GM21360 (cell line): ENCODE measurements at regions not wholly inside any gene's neighbourhood (a gene's known extent, or its start where the extent isn't known, plus 50 kb on each side); places are given as distances from the start of the nearest gene placed in this dataset.

Source experiments
- ATAC-seq: cut with Tn5 transposase; IDR thresholded peaks from one replicate; pipeline ENCODE4 v1.9.1; 2021; ENCODE audit warnings: mild to moderate bottlenecking, moderate library complexity; ENCODE audit not compliant: unreplicated experiment

GRCh38 chr14:27075503-27075902 is 477.7 kb upstream of the NOVA1 start:
- no peak for ATAC-seq

- no peak for ATAC-seq
These were observed 479.4 kb upstream of the NOVA1 start for GRCh38 chr14:27077214-27077613.

GRCh38 chr14:27077710-27078109 is 479.9 kb upstream of the NOVA1 start:
- no peak for ATAC-seq

- ATAC-seq = no peak
These were observed 480.4 kb upstream of the NOVA1 start for GRCh38 chr14:27078191-27078590.

- no peak for ATAC-seq
These were observed 481.9 kb upstream of the NOVA1 start for GRCh38 chr14:27079716-27080115.

GRCh38 chr14:27085500-27085899 is 487.7 kb upstream of the NOVA1 start:
- ATAC-seq = no peak

- ATAC-seq = no peak
These were observed 492.9 kb upstream of the NOVA1 start for GRCh38 chr14:27090716-27091115.

- no peak for ATAC-seq
These were observed 494.1 kb upstream of the NOVA1 start for GRCh38 chr14:27091973-27092372.

- ATAC-seq = no peak
These were observed 498.3 kb upstream of the NOVA1 start for GRCh38 chr14:27096091-27096490.

GRCh38 chr14:27098451-27098850 is 500.6 kb upstream of the NOVA1 start:
- ATAC-seq = no peak

- no peak for ATAC-seq
These were observed 516.3 kb upstream of the NOVA1 start for GRCh38 chr14:27114180-27114579.

- ATAC-seq = no peak
These were observed 525.3 kb upstream of the NOVA1 start for GRCh38 chr14:27123162-27123561.

GRCh38 chr14:27127838-27128237 is 530.0 kb upstream of the NOVA1 start:
- ATAC-seq = no peak

GRCh38 chr14:27134200-27134599 is 536.4 kb upstream of the NOVA1 start:
- ATAC-seq = no peak

- ATAC-seq = no peak
These were observed 547.3 kb upstream of the NOVA1 start for GRCh38 chr14:27145170-27145569.

- ATAC-seq = no peak
These were observed 550.3 kb upstream of the NOVA1 start for GRCh38 chr14:27148143-27148542.

- ATAC-seq = no peak
These were observed 566.3 kb upstream of the NOVA1 start for GRCh38 chr14:27164139-27164538.

GRCh38 chr14:27175489-27175888 is 577.7 kb upstream of the NOVA1 start:
- ATAC-seq = no peak

GRCh38 chr14:27181333-27181732 is 583.5 kb upstream of the NOVA1 start:
- ATAC-seq = no peak

GRCh38 chr14:27184427-27184826 is 586.6 kb upstream of the NOVA1 start:
- no peak for ATAC-seq

- ATAC-seq = no peak
These were observed 588.2 kb upstream of the NOVA1 start for GRCh38 chr14:27186048-27186447.

- no peak for ATAC-seq
These were observed 589.3 kb upstream of the NOVA1 start for GRCh38 chr14:27187136-27187535.

GRCh38 chr14:27190296-27190695 is 592.5 kb upstream of the NOVA1 start:
- no peak for ATAC-seq

GRCh38 chr14:27199272-27199671 is 601.4 kb upstream of the NOVA1 start:
- ATAC-seq = no peak
